Transverse colon (tissue), 4 donors: ENCODE measurements at regions not wholly inside any gene's neighbourhood (a gene's known extent, or its start where the extent isn't known, plus 50 kb on each side); places are given as distances from the start of the nearest gene placed in this dataset.

Experiments used
- POLR2AphosphoS5 ChIP-seq, 3 donors: sonication (generic); formaldehyde crosslinking; IDR thresholded peaks; one replicate each; pipeline ENCODE4 v1.6.1; 2016; ENCODE audit warnings: antibody characterized with exemption in 3 of 3
- TF ChIP-seq, protein P1 (sequence below), 5 experiments: fragments of 200-600 bp in 3 of 5; fragments of 450-650 bp in 2 of 5; sonication (generic) in 3 of 5; IDR thresholded peaks; 1 replicate in 2 of 5; 2 replicates in 3 of 5; pipeline ENCODE4 v1.5.1; 2016 to 2017; ENCODE audit warnings: antibody characterized with exemption in 5 of 5, inconsistent platforms in 3 of 5, mild to moderate bottlenecking in 2 of 5, moderate library complexity in 1 of 5

- TF ChIP-seq POLR2AphosphoS5 (IDR thresholded peaks at IDR 0.05): no peak
- TF ChIP-seq, protein P1, sequence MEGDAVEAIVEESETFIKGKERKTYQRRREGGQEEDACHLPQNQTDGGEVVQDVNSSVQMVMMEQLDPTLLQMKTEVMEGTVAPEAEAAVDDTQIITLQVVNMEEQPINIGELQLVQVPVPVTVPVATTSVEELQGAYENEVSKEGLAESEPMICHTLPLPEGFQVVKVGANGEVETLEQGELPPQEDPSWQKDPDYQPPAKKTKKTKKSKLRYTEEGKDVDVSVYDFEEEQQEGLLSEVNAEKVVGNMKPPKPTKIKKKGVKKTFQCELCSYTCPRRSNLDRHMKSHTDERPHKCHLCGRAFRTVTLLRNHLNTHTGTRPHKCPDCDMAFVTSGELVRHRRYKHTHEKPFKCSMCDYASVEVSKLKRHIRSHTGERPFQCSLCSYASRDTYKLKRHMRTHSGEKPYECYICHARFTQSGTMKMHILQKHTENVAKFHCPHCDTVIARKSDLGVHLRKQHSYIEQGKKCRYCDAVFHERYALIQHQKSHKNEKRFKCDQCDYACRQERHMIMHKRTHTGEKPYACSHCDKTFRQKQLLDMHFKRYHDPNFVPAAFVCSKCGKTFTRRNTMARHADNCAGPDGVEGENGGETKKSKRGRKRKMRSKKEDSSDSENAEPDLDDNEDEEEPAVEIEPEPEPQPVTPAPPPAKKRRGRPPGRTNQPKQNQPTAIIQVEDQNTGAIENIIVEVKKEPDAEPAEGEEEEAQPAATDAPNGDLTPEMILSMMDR (IDR thresholded peaks at IDR 0.05): no peak
Measured at GRCh38 chr4:144202081-144202480, 61.6 kb upstream of the GYPA start.
